GM12874 (cell line): ENCODE measurements at regions not wholly inside any gene's neighbourhood (a gene's known extent, or its start where the extent isn't known, plus 50 kb on each side); places are given as distances from the start of the nearest gene placed in this dataset.

Experiments
- CTCF ChIP-seq: IDR thresholded peaks from 2 replicates; pipeline ENCODE4 v1.5.1; 2011; ENCODE audit warnings: low read depth, mild to moderate bottlenecking, control low read depth, low read length, moderate library complexity; ENCODE audit not compliant: insufficient read depth

- TF ChIP-seq CTCF = no peak
Observed at GRCh38 chr5:174192901-174193300, 147.4 kb downstream of the NSG2 start.

- no peak for TF ChIP-seq CTCF
Observed at GRCh38 chr5:174195517-174195916, 150.0 kb downstream of the NSG2 start.

- TF ChIP-seq CTCF = no peak
Observed at GRCh38 chr5:174197929-174198328, 152.4 kb downstream of the NSG2 start.

GRCh38 chr5:174198541-174198940, 153.0 kb downstream of the NSG2 start:
- no peak for TF ChIP-seq CTCF

- TF ChIP-seq CTCF = no peak
Observed at GRCh38 chr5:174202996-174203395, 157.5 kb downstream of the NSG2 start.

- no peak for TF ChIP-seq CTCF
Observed at GRCh38 chr5:174204535-174205313, 159.2 kb downstream of the NSG2 start.

GRCh38 chr5:174205939-174206338, 160.4 kb downstream of the NSG2 start:
- TF ChIP-seq CTCF = no peak
